ENCODE measurements at regions not wholly inside any gene's neighbourhood (a gene's known extent, or its start where the extent isn't known, plus 50 kb on each side); places are given as distances from the start of the nearest gene placed in this dataset.
"Not testable (repeated sequence)": the region's sequence is repeated elsewhere in the genome, so short reads cannot be mapped to it uniquely, and the experiment has no call there.

DNA sequence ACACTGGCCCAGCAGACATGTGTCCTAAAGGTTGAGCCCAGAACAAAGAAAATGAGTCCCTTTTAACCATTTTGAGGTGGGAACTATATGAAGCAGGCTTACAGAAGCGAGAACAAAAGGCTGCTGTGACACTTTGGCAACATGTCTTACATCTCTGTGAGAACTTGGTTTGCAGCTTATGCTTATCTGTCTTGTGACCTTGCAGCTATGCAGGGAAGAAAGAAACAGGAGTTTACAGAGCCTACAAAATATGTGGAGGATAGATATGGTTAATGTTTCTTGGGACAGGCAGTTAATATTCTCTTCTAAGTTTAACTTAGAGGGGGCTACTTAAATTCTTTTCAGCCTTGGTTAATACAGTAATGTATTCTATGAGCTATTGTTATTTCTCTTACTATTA is 209.1 kb downstream of the PTH2R start:
- TF ChIP-seq CTCF (conservative IDR thresholded peaks at IDR 0.05); ZFX (IDR thresholded peaks at IDR 0.05): not testable (repeated sequence)
